HCT116 (cell line): ENCODE measurements at regions not wholly inside any gene's neighbourhood (a gene's known extent, or its start where the extent isn't known, plus 50 kb on each side); places are given as distances from the start of the nearest gene placed in this dataset.

Experiments used
- ATAC-seq: fragments of 200-7000 bp; cut with Tn5 transposase; 2 replicates; pipeline ENCODE4 v1.9.1; 2020; ENCODE audit warnings: mild to moderate bottlenecking, moderate library complexity
- BruUV-seq: library from RNA; stranded (reverse); fragments of 400-500 nt; replicated peaks from 2 replicates; lab custom pipeline; 2021; lab: Mats Ljungman, UMichigan
- CTCF ChIA-PET: fragments of 300-600 bp; sonication (Branson Sonifier 250); formaldehyde crosslinking; loops from one replicate; lab custom pipeline; 2021; ENCODE audit warnings: antibody characterized with exemption; lab: Charles Lee
- POLR2A ChIA-PET: fragments of 300-600, 350-600 bp; sonication (Branson Sonifier 250); formaldehyde crosslinking; loops from one replicate; lab custom pipeline; 2021; ENCODE audit warnings: antibody characterized with exemption; lab: Charles Lee
- RAD21 ChIA-PET, 2 experiments: fragments of 300-600 bp; sonication (Branson Sonifier 250); formaldehyde crosslinking; loops; one replicate each; lab custom pipeline; 2023; ENCODE audit warnings: low total read pairs in 2 of 2; ENCODE audit not compliant: uncharacterized antibody in 2 of 2, unreplicated experiment in 2 of 2, low non-redundant PET in 1 of 2; lab: Charles Lee
- DNase-seq: peaks from one replicate; pipeline ENCODE4 v3.0.0-alpha.2; 2010; ENCODE audit warnings: low read depth, low spot score
- H2AFZ ChIP-seq: fragments of 200-600 bp; shearing (Covaris generic), sonication (generic); 2 replicates; pipeline ENCODE4 v1.6.1; 2017; ENCODE audit warnings: low read depth, mixed run types, mixed read lengths, antibody characterized with exemption, low read length; ENCODE audit not compliant: poor library complexity, severe bottlenecking
- H3K27ac ChIP-seq: 2 replicates; pipeline ENCODE4 v1.5.1; 2012; ENCODE audit warnings: low read depth, low read length
- H3K27me3 ChIP-seq: fragments of 200-600 bp; sonication (generic); 2 replicates; pipeline ENCODE4 v1.6.1; 2016; ENCODE audit warnings: mixed run types, low read length, mixed read lengths; ENCODE audit not compliant: insufficient read depth
- H3K36me3 ChIP-seq, 2 experiments: fragments of 200-500 bp in 1 of 2; fragments of 200-600 bp in 1 of 2; sonication (Bioruptor generic) in 1 of 2; sonication (generic) in 1 of 2; 2 replicates each; pipeline versions ENCODE4 v1.5.1 to v1.6.1; 2014 to 2016; ENCODE audit warnings: low read length in 2 of 2, inconsistent platforms in 1 of 2, mixed read lengths in 1 of 2, mixed run types in 1 of 2; ENCODE audit not compliant: insufficient read depth in 2 of 2, control insufficient read depth in 1 of 2
- H3K4me1 ChIP-seq, 2 experiments: fragments of 200-600 bp in 1 of 2; sonication (generic) in 1 of 2; 2 replicates each; pipeline versions ENCODE4 v1.5.1 to v1.6.1; 2012 to 2017; ENCODE audit warnings: low read length in 2 of 2, inconsistent platforms in 1 of 2, mild to moderate bottlenecking in 1 of 2, mixed read lengths in 1 of 2, mixed run types in 1 of 2, moderate library complexity in 1 of 2; ENCODE audit not compliant: insufficient read depth in 2 of 2, control insufficient read depth in 1 of 2
- H3K4me2 ChIP-seq: fragments of 200-600 bp; sonication (generic); 2 replicates; pipeline ENCODE4 v1.6.1; 2017; ENCODE audit warnings: mixed run types, low read length, mixed read lengths
- H3K4me3 ChIP-seq, 2 experiments: fragments of 200-600 bp in 1 of 2; sonication (generic) in 1 of 2; replicated peaks in 1 of 2; 2 replicates each; pipeline ENCODE4 v1.5.1; 2011 to 2016; ENCODE audit warnings: low read length in 2 of 2, control low read depth in 1 of 2, low read depth in 1 of 2, mild to moderate bottlenecking in 1 of 2, mixed read lengths in 1 of 2, mixed run types in 1 of 2
- H3K79me2 ChIP-seq: fragments of 200-600 bp; sonication (generic); 2 replicates; pipeline ENCODE4 v1.6.1; 2017; ENCODE audit warnings: mild to moderate bottlenecking, mixed run types, low read length, moderate library complexity, mixed read lengths; ENCODE audit not compliant: insufficient read depth
- H3K9ac ChIP-seq: fragments of 200-600 bp; sonication (generic); 2 replicates; pipeline ENCODE4 v1.6.1; 2016; ENCODE audit warnings: low read length, mixed read lengths
- H3K9me2 ChIP-seq: fragments of 200-600 bp; sonication (generic), shearing (Covaris generic); 2 replicates; pipeline ENCODE4 v1.6.1; 2017; ENCODE audit warnings: mixed run types, mild to moderate bottlenecking, moderate library complexity; ENCODE audit not compliant: insufficient read depth
- H3K9me3 ChIP-seq, 2 experiments: fragments of 200-500 bp in 1 of 2; fragments of 200-600 bp in 1 of 2; sonication (Bioruptor generic) in 1 of 2; sonication (generic) in 1 of 2; 2 replicates each; pipeline ENCODE4 v1.6.1; 2014 to 2017; ENCODE audit warnings: low read length in 2 of 2, mixed read lengths in 2 of 2, inconsistent platforms in 1 of 2, low read depth in 1 of 2, mild to moderate bottlenecking in 1 of 2, mixed run types in 1 of 2, moderate library complexity in 1 of 2; ENCODE audit not compliant: control insufficient read depth in 1 of 2, insufficient read depth in 1 of 2
- H4K20me1 ChIP-seq: fragments of 200-600 bp; sonication (generic), shearing (Covaris generic); 2 replicates; pipeline ENCODE4 v1.6.1; 2017; ENCODE audit warnings: mixed run types, mild to moderate bottlenecking, moderate library complexity; ENCODE audit not compliant: insufficient read depth
- EGR1 ChIP-seq: IDR thresholded peaks from 2 replicates; pipeline ENCODE4 v1.6.1; 2012; ENCODE audit warnings: low read depth
- EZH2 ChIP-seq: fragments of 200-600 bp; sonication (generic); IDR thresholded peaks from 2 replicates; pipeline ENCODE4 v1.6.1; 2017; ENCODE audit warnings: antibody characterized with exemption, mixed run types
- POLR2A ChIP-seq: IDR thresholded peaks from 2 replicates; pipeline ENCODE4 v1.7.0; 2011; ENCODE audit warnings: borderline replicate concordance; ENCODE audit not compliant: insufficient read depth, insufficient read length; ENCODE audit errors: extremely low read depth
- YY1 ChIP-seq: IDR thresholded peaks from 2 replicates; pipeline ENCODE4 v1.6.1; 2011; ENCODE audit warnings: low read length, low read depth, moderate library complexity, mild to moderate bottlenecking; ENCODE audit not compliant: insufficient replicate concordance; ENCODE audit errors: extremely low read depth
- ZBTB33 ChIP-seq: IDR thresholded peaks from 2 replicates; pipeline ENCODE4 v1.6.1; 2011; ENCODE audit warnings: mild to moderate bottlenecking, low read length, moderate library complexity; ENCODE audit not compliant: insufficient replicate concordance; ENCODE audit errors: extremely low read depth
- intact Hi-C: fragments of 100-400 bp; cut with micrococcal nuclease; formaldehyde crosslinking; loops from 2 replicates; pipeline ENCODE4 v1.10.0; 2022
- TF ChIP-seq, protein P1 (sequence below), 3 experiments: fragments of 200-600 bp in 1 of 3; sonication (generic) in 1 of 3; IDR thresholded peaks in 2 of 3; conservative IDR thresholded peaks in 1 of 3; 2 replicates each; pipeline ENCODE4 v1.5.1; 2012 to 2017; ENCODE audit warnings: low read depth in 2 of 3, low read length in 2 of 3, antibody characterized with exemption in 1 of 3, borderline replicate concordance in 1 of 3, control low read depth in 1 of 3, mild to moderate bottlenecking in 1 of 3, mixed read lengths in 1 of 3, mixed run types in 1 of 3, moderate library complexity in 1 of 3; ENCODE audit not compliant: insufficient read depth in 1 of 3

GRCh38 chr13:44292545-44292944 is 81.1 kb upstream of the SERP2 start:
- Histone ChIP-seq H3K9ac (no peak overlapping the region), H3K79me2 (no peaks in the 10 kb centered on the region), H3K4me1 (no peaks in the 10 kb centered on the region; a peak in 1 of 4 replicates), H4K20me1 (no peaks in the 10 kb centered on the region), H2AFZ (no peak overlapping the region), H3K4me2 (no peak overlapping the region), H3K36me3 (no peaks in the 10 kb centered on the region), H3K4me3 (no peak overlapping the region)
- DNase-seq, result no peak
- no TSS peak for BruUV-seq
- CTCF ChIA-PET, result no interaction called here
- ATAC-seq, result no peak
- intact Hi-C loops, result no loop called here
- no peak for TF ChIP-seq POLR2A
- TF ChIP-seq YY1, result no peak
- TF ChIP-seq, protein P1, sequence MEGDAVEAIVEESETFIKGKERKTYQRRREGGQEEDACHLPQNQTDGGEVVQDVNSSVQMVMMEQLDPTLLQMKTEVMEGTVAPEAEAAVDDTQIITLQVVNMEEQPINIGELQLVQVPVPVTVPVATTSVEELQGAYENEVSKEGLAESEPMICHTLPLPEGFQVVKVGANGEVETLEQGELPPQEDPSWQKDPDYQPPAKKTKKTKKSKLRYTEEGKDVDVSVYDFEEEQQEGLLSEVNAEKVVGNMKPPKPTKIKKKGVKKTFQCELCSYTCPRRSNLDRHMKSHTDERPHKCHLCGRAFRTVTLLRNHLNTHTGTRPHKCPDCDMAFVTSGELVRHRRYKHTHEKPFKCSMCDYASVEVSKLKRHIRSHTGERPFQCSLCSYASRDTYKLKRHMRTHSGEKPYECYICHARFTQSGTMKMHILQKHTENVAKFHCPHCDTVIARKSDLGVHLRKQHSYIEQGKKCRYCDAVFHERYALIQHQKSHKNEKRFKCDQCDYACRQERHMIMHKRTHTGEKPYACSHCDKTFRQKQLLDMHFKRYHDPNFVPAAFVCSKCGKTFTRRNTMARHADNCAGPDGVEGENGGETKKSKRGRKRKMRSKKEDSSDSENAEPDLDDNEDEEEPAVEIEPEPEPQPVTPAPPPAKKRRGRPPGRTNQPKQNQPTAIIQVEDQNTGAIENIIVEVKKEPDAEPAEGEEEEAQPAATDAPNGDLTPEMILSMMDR (IDR thresholded peaks at IDR 0.05 in 2 of 3, conservative IDR thresholded peaks at IDR 0.05 in 1 of 3; ENCODE audit: borderline replicate concordance in 1 of 3, insufficient read depth in 1 of 3, low read depth in 2 of 3, low read length in 2 of 3), result no peak
- no peak for TF ChIP-seq EGR1
- no peak for TF ChIP-seq ZBTB33
- no peak for TF ChIP-seq EZH2
- TF ChIP-seq, all 23 proteins: peak for 0
- Histone ChIP-seq H3K27me3 (no peaks in the 10 kb centered on the region), H3K9me3 (no peaks in the 10 kb centered on the region), H3K27ac (no peak overlapping the region), H3K9me2 (no peaks in the 10 kb centered on the region)
- ChIA-PET POLR2A (no interaction called here), RAD21 (no interaction called here)
